Breast epithelium (tissue), 3 donors: ENCODE measurements at regions not wholly inside any gene's neighbourhood (a gene's known extent, or its start where the extent isn't known, plus 50 kb on each side); places are given as distances from the start of the nearest gene placed in this dataset.

Experiments used
- POLR2A ChIP-seq: fragments of 450-650 bp; IDR thresholded peaks from one replicate; pipeline ENCODE4 v1.6.1; 2016; ENCODE audit warnings: antibody characterized with exemption, mild to moderate bottlenecking, moderate library complexity
- TF ChIP-seq, protein P1 (sequence below), 3 donors: fragments of 450-650 bp; IDR thresholded peaks; one replicate each; pipeline ENCODE4 v1.5.1; 2016 to 2017; ENCODE audit warnings: antibody characterized with exemption in 3 of 3, mild to moderate bottlenecking in 3 of 3, moderate library complexity in 3 of 3

DNA sequence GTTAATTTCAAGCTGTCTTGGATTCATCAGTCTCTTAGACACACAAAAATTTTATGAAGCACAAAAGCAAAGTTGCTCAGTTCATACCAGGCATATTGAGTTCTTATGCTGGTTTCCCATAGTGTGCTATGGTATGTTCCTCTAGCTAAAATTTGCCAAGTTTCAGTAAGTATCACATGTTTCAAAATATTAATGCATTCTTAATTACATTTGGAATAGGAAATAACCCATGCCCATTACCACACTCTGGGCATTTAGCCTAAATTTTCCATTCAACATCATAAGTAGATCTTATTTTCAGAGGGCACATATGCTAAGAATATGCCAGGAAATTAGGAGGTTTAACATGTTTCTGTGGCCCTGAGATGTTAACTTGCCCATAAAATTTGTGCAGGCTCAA is 289.9 kb downstream of the SHOX2 start:
- no peak for TF ChIP-seq POLR2A
- TF ChIP-seq, protein P1, sequence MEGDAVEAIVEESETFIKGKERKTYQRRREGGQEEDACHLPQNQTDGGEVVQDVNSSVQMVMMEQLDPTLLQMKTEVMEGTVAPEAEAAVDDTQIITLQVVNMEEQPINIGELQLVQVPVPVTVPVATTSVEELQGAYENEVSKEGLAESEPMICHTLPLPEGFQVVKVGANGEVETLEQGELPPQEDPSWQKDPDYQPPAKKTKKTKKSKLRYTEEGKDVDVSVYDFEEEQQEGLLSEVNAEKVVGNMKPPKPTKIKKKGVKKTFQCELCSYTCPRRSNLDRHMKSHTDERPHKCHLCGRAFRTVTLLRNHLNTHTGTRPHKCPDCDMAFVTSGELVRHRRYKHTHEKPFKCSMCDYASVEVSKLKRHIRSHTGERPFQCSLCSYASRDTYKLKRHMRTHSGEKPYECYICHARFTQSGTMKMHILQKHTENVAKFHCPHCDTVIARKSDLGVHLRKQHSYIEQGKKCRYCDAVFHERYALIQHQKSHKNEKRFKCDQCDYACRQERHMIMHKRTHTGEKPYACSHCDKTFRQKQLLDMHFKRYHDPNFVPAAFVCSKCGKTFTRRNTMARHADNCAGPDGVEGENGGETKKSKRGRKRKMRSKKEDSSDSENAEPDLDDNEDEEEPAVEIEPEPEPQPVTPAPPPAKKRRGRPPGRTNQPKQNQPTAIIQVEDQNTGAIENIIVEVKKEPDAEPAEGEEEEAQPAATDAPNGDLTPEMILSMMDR (IDR thresholded peaks at IDR 0.05), result no peak
